ENCODE measurements at regions not wholly inside any gene's neighbourhood (a gene's known extent, or its start where the extent isn't known, plus 50 kb on each side); places are given as distances from the start of the nearest gene placed in this dataset.
"Not testable (repeated sequence)": the region's sequence is repeated elsewhere in the genome, so short reads cannot be mapped to it uniquely, and the experiment has no call there.

GRCh38 chr13:80823472-80823871, 482.5 kb upstream of the SPRY2 start:
- DNase-seq (ENCODE audit: low read depth): no peak

GRCh38 chr13:80821466-80821865, 480.5 kb upstream of the SPRY2 start:
- DNase-seq (ENCODE audit: low read depth): no peak

- DNase-seq (ENCODE audit: low read depth): no peak
Observed at GRCh38 chr13:80817979-80818378, 477.1 kb upstream of the SPRY2 start.

- no peak for DNase-seq (ENCODE audit: low read depth)
Observed at GRCh38 chr13:80814541-80814940, 473.6 kb upstream of the SPRY2 start.

GRCh38 chr13:80810294-80810693, 469.4 kb upstream of the SPRY2 start:
- DNase-seq (ENCODE audit: low read depth): not testable (repeated sequence)

- DNase-seq (ENCODE audit: low read depth): no peak
Observed at GRCh38 chr13:80802946-80803345, 462.0 kb upstream of the SPRY2 start.

- DNase-seq (ENCODE audit: low read depth): no peak
Observed at GRCh38 chr13:80798576-80799133, 457.7 kb upstream of the SPRY2 start.

GRCh38 chr13:80787604-80788003, 446.7 kb upstream of the SPRY2 start:
- DNase-seq (ENCODE audit: low read depth): no peak

GRCh38 chr13:80783926-80784565, 443.1 kb upstream of the SPRY2 start:
- no peak for DNase-seq (ENCODE audit: low read depth)

GRCh38 chr13:80782441-80782840, 441.5 kb upstream of the SPRY2 start:
- DNase-seq (ENCODE audit: low read depth): no peak

GRCh38 chr13:80778297-80778696, 437.4 kb upstream of the SPRY2 start:
- DNase-seq (ENCODE audit: low read depth): no peak

GRCh38 chr13:80757694-80758093, 416.8 kb upstream of the SPRY2 start:
- no peak for DNase-seq (ENCODE audit: low read depth)

- no peak for DNase-seq (ENCODE audit: low read depth)
Observed at GRCh38 chr13:80755910-80756309, 415.0 kb upstream of the SPRY2 start.

GRCh38 chr13:80754441-80754840, 413.5 kb upstream of the SPRY2 start:
- DNase-seq (ENCODE audit: low read depth): no peak

- no peak for DNase-seq (ENCODE audit: low read depth)
Observed at GRCh38 chr13:80753866-80754265, 412.9 kb upstream of the SPRY2 start.

GRCh38 chr13:80751854-80752253, 410.9 kb upstream of the SPRY2 start:
- no peak for DNase-seq (ENCODE audit: low read depth)

GRCh38 chr13:80744147-80744914, 403.4 kb upstream of the SPRY2 start:
- no peak for DNase-seq (ENCODE audit: low read depth)

GRCh38 chr13:80742033-80742432, 401.1 kb upstream of the SPRY2 start:
- no peak for DNase-seq (ENCODE audit: low read depth)

- no peak for DNase-seq (ENCODE audit: low read depth)
Observed at GRCh38 chr13:80740071-80740470, 399.1 kb upstream of the SPRY2 start.

GRCh38 chr13:80737513-80737912, 396.6 kb upstream of the SPRY2 start:
- no peak for DNase-seq (ENCODE audit: low read depth)

- no peak for DNase-seq (ENCODE audit: low read depth)
Observed at GRCh38 chr13:80727321-80727975, 386.5 kb upstream of the SPRY2 start.

GRCh38 chr13:80726868-80727267, 385.9 kb upstream of the SPRY2 start:
- DNase-seq (ENCODE audit: low read depth): no peak

- DNase-seq (ENCODE audit: low read depth): no peak
Observed at GRCh38 chr13:80721689-80722088, 380.8 kb upstream of the SPRY2 start.

Data from activated gamma-delta T cell treated with anti-CD3 and anti-CD28 coated beads, Interleukin-2, amount 50 U/mL, for 16 hours (primary cell).